SW 1271 (cell line): ENCODE measurements at regions not wholly inside any gene's neighbourhood (a gene's known extent, or its start where the extent isn't known, plus 50 kb on each side); places are given as distances from the start of the nearest gene placed in this dataset.

ENCODE experiments used
- DNase-seq, 2 experiments: peaks; one replicate each; lab custom pipeline; 2025; lab: John Stamatoyannopoulos, UW

- no peak for DNase-seq
These were observed 373.0 kb downstream of the MID1IP1 start for GRCh38 chrX:39174241-39174771.

- DNase-seq, result no peak
These were observed 373.6 kb downstream of the MID1IP1 start for GRCh38 chrX:39174772-39175417.

- DNase-seq, result no peak
These were observed 374.3 kb downstream of the MID1IP1 start for GRCh38 chrX:39175418-39176057.

GRCh38 chrX:39176105-39176504 is 374.8 kb downstream of the MID1IP1 start:
- DNase-seq, result no peak

- no peak for DNase-seq
These were observed 388.2 kb downstream of the MID1IP1 start for GRCh38 chrX:39189431-39189830.

- DNase-seq, result no peak
These were observed 393.4 kb downstream of the MID1IP1 start for GRCh38 chrX:39194673-39195072.

- no peak for DNase-seq
These were observed 393.9 kb downstream of the MID1IP1 start for GRCh38 chrX:39195156-39195555.

GRCh38 chrX:39196192-39197102 is 395.2 kb downstream of the MID1IP1 start:
- DNase-seq, result peak in 1 of 2 experiments; percentile 16

GRCh38 chrX:39199429-39199828 is 398.2 kb downstream of the MID1IP1 start:
- no peak for DNase-seq

- no peak for DNase-seq
These were observed 400.2 kb downstream of the MID1IP1 start for GRCh38 chrX:39201305-39201990.

- DNase-seq, result no peak
These were observed 401.4 kb downstream of the MID1IP1 start for GRCh38 chrX:39202641-39203040.

GRCh38 chrX:39203427-39203826 is 402.2 kb downstream of the MID1IP1 start:
- no peak for DNase-seq

- DNase-seq, result no peak
These were observed 403.1 kb downstream of the MID1IP1 start for GRCh38 chrX:39204353-39204752.

GRCh38 chrX:39204945-39205344 is 403.7 kb downstream of the MID1IP1 start:
- DNase-seq, result no peak

GRCh38 chrX:39205467-39205866 is 404.2 kb downstream of the MID1IP1 start:
- no peak for DNase-seq

- no peak for DNase-seq
These were observed 405.3 kb downstream of the MID1IP1 start for GRCh38 chrX:39206399-39207145.

GRCh38 chrX:39211501-39211900 is 410.2 kb downstream of the MID1IP1 start:
- no peak for DNase-seq

- DNase-seq, result no peak
These were observed 411.2 kb downstream of the MID1IP1 start for GRCh38 chrX:39212456-39212855.

- no peak for DNase-seq
These were observed 413.3 kb downstream of the MID1IP1 start for GRCh38 chrX:39214387-39215126.

- DNase-seq, result no peak
These were observed 419.7 kb downstream of the MID1IP1 start for GRCh38 chrX:39220952-39221351.
